OCI-M2 (cell line): ENCODE measurements at regions not wholly inside any gene's neighbourhood (a gene's known extent, or its start where the extent isn't known, plus 50 kb on each side); places are given as distances from the start of the nearest gene placed in this dataset.

ENCODE experiments used
- DNase-seq: peaks from one replicate; lab custom pipeline; 2025; ENCODE audit not compliant: unreplicated experiment; lab: John Stamatoyannopoulos, UW

GRCh38 chr14:42469637-42470426, 863.2 kb downstream of the LRFN5 start:
- no peak for DNase-seq

DNA sequence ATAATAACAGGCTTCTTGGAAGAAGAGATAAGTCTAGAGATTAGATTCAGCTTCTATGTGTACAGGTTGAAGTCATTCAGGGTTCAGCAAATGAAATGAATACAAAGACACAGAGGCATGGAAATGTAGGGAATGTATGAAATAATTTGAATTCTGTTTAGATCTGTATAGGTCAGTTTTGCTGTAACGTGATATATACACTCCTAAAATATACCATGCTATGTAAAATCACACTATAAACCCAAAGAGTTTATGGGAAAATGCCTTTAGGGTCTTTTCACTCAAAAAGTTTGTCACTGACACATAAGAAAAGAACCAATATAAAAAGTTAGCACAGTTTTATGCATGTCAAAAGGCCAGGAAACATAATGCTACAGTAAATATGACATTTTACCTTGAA, 854.0 kb downstream of the LRFN5 start:
- no peak for DNase-seq

GRCh38 chr14:42459171-42459685, 852.6 kb downstream of the LRFN5 start:
- no peak for DNase-seq

DNA sequence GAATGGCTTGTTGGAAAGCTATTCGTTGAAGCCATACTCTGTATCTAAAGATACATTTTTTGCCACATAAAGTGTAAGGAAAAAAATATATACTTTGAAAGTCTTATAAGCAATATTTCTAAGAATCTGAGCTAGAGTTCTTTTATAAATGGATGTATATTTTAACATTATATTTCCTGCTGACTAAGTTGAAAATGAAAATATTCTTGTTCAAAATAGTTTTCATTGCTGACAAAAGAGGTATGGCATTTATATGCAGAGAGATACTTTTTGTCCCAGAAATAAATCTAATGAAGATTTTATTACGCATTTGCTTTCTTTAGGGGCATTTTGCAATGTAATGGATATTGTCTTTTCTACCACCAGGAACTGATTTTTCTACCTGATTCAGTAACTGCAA, 834.9 kb downstream of the LRFN5 start:
- DNase-seq: no peak

DNA sequence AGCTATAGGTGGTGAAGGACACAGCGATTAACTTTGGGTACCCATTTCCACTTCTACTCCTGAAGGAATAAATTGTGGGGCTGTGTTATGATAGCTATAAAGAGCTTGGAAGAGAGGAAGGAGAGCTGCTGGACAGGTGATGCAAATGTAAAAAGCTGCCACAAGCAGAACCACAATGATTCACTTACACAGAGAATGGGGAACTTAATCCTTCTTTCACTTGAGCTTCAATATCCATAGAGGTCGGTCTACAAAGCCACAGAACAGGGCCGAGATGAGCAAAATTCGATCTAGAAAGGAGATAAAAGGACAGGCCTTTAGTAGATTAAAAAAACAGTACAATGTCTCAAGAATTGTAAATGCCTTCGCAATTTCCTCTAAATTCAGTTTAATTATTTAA, 831.1 kb downstream of the LRFN5 start:
- DNase-seq: no peak

DNA sequence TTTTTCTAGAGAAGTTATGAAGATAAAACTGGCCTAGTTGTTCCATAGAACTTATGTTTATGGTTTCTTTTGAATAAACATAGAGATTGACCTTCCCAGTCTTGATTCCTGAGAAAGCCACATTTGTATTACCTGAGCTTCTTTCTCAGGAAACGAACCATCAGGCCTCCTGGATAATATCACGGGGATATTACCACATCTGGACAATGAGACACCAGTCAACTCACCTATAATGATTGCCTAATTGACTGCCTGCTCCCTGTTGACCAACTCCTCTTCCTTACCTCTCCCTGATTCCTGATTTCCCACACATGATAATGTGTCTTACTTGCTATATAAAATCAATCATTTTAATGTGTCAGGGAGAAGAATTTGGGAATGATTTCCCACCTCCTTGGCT, 822.7 kb downstream of the LRFN5 start:
- DNase-seq: no peak

- no peak for DNase-seq
Observed at GRCh38 chr14:42428996-42429395, 822.3 kb downstream of the LRFN5 start.

DNA sequence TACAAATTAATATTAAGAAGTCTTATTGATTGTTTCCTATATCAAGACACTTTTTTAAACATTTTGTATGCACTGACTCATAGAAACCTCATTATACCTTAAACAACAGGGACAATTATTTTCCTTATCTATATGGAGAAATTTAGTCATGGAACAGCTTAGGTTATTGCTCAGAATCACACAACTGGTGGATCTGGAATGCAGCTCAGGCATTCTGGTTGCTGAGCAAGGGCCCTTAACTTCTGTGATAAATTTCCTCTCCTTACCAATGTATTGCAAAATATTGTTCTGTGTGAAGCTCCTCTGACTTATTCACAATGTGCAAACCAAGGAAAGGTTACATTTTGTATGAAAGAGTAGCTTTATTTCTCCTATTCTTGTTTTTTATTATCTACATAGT, 817.8 kb downstream of the LRFN5 start:
- no peak for DNase-seq

DNA sequence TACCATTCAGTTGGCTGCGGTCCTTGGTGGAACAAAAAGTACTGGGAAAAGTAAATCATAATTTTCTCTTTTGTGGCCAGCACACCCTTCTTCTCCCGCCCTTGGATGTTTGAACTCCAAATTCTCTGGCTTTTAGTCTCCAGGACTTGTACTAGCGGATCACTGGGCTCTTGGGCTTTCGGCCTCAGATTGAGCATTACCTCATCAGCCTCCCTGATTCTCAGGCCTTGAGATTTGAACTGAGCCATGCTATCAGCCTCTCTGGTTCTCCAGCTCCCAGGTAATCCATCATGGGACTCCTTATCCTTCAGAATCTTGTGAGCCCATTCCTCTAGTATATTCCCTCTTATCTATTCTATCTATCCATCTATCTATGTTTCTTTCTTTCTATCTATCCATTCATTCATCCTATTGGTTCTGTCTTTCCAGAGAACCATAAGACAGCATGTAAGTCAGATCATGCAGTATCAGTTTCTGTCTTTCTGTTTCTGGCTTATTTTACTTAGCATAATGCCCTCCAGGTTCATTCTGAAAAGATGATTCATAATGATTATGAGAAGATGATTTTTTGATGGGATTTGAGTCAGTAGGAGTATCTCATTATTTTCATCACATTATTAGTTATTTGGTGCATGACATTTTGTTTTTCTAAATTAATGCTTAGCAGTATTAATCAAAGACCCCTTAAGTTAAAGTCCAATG, 814.9 kb downstream of the LRFN5 start:
- no peak for DNase-seq

DNA sequence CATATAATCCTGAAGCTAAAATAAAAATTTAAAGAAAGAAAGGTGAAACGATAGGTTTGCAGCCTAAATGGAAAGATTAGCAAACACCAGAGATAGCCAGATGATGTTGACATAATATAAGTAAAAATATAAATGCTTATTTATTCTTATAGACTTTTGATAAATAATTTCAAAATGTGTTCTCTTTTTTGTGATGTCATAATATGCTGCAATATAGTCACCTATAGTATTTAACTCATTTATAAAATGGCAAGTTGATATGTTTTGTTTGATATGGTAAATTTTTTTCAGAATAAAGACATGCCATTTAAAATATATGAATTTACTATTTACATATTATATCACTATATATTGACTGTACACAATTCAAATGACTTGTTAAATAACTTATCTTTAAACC, 813.4 kb downstream of the LRFN5 start:
- no peak for DNase-seq

- DNase-seq: no peak
Observed at GRCh38 chr14:42407153-42407552, 800.5 kb downstream of the LRFN5 start.

- DNase-seq: no peak
Observed at GRCh38 chr14:42391146-42391834, 784.6 kb downstream of the LRFN5 start.

DNA sequence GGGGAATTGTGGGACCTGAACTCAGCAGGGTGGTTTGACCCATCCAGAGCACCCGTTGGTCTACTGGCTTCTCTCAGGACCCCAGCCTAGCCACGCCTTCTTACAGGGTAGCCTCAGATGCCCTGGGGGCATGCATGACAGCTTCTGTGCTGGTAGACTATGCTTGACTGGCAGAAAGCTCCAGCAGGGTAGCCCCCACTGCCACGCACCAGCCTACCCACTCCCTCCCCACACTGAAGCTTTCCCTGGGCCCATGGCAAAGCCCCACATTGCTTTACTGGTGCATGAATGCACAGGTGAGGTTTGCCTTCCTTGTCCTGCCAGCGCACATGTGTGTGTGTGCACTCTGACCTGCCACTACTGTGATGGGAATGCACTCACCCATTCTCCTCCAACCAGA, 772.2 kb downstream of the LRFN5 start:
- no peak for DNase-seq

GRCh38 chr14:42378274-42378673, 771.6 kb downstream of the LRFN5 start:
- DNase-seq: no peak

- no peak for DNase-seq
Observed at GRCh38 chr14:42374332-42374731, 767.7 kb downstream of the LRFN5 start.

DNA sequence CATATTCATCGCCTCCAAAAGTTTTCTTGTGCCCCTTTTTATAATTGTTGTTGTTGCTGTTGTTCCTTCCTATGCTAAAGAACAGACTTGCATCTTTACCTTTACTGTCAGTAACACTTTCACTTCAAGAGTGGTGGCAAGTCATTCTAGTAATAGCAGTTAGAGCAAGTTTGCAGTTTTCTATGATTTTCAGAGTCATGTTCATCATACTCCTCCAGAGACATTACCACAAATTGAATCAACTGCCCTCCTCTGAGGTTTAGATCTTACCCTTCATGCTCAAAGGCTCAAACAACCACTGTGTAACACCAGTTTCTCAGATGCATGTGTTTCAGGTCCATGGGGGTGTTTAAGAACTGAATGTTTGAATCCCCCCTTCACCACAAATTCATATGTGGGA, 763.4 kb downstream of the LRFN5 start:
- DNase-seq: no peak

DNA sequence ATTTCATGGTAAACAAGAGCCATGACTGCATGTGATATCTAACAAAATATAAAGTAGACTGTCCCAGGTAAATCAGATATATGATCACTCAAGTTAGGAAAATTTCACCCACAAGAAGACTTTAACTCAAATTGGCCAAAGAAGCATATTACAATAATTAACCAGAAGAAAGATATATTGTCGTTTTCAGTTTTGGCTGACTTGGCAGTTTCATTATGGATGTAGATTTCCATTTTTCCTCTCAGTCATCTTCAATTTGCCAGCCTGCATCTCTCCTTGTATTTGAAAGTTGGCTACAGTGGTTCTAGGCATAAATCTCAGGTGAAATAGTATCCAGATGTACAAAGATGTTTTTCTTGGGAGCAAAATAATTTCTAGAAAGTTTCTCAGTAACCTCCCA, 761.6 kb downstream of the LRFN5 start:
- no peak for DNase-seq

- no peak for DNase-seq
Observed at GRCh38 chr14:42353315-42353714, 746.6 kb downstream of the LRFN5 start.

- DNase-seq: no peak
Observed at GRCh38 chr14:42335918-42336317, 729.2 kb downstream of the LRFN5 start.

DNA sequence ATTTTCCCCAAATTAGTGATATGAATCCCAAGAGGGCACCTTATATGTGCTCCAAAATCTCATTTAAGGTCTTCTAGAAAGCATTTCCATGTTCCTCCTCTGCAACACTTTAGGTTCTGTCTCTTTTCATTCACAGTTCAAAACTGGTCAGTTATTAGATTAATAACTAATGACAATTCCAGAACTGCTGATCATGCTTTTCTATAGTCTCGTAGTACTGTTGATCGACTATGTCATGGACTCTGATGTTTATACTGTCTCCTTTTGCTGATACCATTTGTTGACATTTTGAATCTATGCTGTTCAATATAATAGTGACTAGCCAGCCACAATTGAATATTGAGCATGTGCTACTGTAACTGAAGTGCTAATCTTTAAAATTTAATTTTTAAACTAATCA, 728.3 kb downstream of the LRFN5 start:
- no peak for DNase-seq

DNA sequence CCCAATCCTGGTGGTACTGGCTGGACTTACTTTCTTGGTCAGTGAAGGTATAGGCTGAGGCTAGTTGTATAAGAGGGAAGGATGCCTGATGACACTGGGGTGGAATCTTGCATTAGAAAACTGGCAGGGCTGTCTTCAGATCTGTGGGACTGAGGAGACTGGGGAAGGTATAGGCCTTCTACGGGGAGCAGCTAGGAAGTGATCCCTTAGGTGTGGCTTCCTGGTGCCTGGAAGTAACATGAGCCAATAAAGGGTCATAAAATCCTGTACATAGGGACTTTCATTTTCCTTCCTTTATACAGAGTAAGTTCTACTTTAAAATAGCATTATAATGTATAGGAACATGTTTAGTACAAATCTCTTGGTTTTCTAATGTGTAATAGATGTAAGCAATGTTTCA, 716.8 kb downstream of the LRFN5 start:
- DNase-seq: no peak
